ENCODE measurements at regions not wholly inside any gene's neighbourhood (a gene's known extent, or its start where the extent isn't known, plus 50 kb on each side); places are given as distances from the start of the nearest gene placed in this dataset.
"Not testable (repeated sequence)": the region's sequence is repeated elsewhere in the genome, so short reads cannot be mapped to it uniquely, and the experiment has no call there.

GRCh38 chr19:28577233-28577632, 635.7 kb downstream of the UQCRFS1 start:
- Mint-ChIP-seq H3K36me3 (no peaks in the 10 kb centered on the region), H3K4me1 (ENCODE audit: low read depth) (no peaks in the 10 kb centered on the region), H3K27ac (no peak overlapping the region), H3K27me3 (peaks cover 1% of the 10 kb centered on the region), H3K4me3 (no peak overlapping the region), H3K9me3 (ENCODE audit: low read depth) (no peaks in the 10 kb centered on the region)

GRCh38 chr19:28575816-28576215, 637.1 kb downstream of the UQCRFS1 start:
- Mint-ChIP-seq H3K27me3 (peaks cover 1% of the 10 kb centered on the region), H3K27ac (no peak overlapping the region), H3K4me1 (ENCODE audit: low read depth) (no peaks in the 10 kb centered on the region), H3K4me3 (no peak overlapping the region), H3K36me3 (no peaks in the 10 kb centered on the region), H3K9me3 (ENCODE audit: low read depth) (no peaks in the 10 kb centered on the region)

DNA sequence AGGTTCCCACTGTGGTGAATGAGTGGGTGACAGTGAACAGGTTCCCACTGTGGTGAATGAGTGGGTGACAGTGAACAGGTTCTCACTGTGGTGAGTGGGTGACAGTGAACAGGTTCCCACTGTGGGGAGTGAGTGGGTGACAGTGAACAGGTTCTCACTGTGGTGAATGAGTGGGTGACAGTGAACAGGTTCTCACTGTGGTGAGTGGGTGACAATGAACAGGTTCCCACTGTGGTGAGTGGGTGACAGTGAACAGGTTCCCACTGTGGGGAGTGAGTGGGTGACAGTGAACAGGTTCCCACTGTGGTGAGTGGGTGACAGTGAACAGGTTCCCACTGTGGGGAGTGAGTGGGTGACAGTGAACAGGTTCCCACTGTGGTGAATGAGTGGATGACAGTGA, 637.6 kb downstream of the UQCRFS1 start:
- H3K27me3 Mint-ChIP-seq; H3K4me3 Mint-ChIP-seq; H3K4me1 Mint-ChIP-seq (ENCODE audit: low read depth); H3K27ac Mint-ChIP-seq; H3K36me3 Mint-ChIP-seq; H3K9me3 Mint-ChIP-seq (ENCODE audit: low read depth): not testable (repeated sequence)

GRCh38 chr19:28574212-28574611, 638.7 kb downstream of the UQCRFS1 start:
- Mint-ChIP-seq H3K4me1 (ENCODE audit: low read depth) (no peaks in the 10 kb centered on the region), H3K9me3 (ENCODE audit: low read depth) (no peaks in the 10 kb centered on the region), H3K4me3 (no peak overlapping the region), H3K27ac (no peak overlapping the region), H3K36me3 (no peaks in the 10 kb centered on the region), H3K27me3 (no peaks in the 10 kb centered on the region)

DNA sequence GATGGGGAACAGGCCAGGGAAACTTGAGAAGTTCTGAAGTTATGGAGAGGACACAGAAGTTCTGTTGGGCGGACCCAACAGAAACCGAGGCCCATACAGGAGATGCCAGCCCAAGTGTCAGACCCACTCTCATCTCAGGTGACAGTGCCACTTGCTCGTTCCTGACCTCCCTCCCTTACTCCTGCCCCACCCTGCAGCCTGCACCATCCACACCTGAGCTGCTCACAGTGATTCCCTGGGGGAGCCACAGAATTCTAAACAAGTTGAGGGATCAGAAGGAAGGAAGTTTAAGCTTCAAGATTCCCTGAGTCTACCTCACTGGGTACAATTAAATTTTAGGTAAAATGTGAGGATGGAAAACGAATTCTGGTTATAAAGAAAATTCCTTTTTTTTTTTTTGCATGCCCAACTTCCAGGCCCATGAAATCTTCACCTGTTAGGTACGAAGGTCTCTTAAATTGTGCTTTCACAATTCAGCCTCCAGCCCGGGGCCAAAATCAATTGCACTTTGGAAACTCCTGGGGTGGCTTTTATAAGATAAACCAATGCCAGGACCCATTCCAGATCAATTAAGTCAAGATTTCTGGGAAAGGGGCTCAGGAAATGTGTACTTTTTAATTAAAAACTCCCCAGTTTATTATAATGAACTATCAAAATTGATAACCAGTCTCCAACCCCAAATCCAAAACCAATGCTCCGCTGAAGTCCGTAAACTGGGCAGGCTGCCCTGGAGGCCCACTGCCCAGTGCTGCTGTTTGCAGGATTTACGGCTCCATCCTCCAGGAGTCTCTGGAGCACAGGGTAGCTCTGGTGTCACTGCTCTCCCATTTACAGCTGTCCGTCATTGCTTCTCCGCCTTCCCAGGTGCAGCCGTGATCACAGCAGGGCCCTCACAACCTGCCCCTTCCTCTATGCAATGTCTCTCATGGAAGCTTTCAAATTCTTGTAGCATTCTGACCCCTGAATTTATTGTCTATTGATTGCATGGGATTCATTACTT, 643.5 kb downstream of the UQCRFS1 start:
- Mint-ChIP-seq H3K27me3 (no peaks in the 10 kb centered on the region), H3K9me3 (ENCODE audit: low read depth) (no peaks in the 10 kb centered on the region), H3K27ac (no peak overlapping the region), H3K36me3 (no peaks in the 10 kb centered on the region), H3K4me3 (no peak overlapping the region), H3K4me1 (ENCODE audit: low read depth) (no peaks in the 10 kb centered on the region)

DNA sequence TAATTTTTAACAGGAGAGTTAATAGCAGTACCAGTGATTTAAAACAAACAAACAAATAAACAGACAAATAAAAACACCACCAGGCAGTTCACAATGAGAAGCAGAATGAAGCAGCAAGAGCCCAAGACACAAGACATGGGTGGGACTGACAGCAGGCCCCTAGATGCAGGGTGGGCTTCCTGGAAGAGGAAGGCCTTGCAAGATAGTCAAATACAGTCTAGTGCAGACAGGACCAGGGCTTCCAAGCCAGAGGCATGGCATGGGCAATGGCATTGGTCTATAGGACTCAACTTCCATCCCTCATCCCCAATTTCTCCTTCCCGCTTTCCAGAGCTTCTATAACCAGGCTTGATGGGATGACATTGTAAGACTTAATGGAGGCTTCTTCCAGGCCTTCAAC, 645.1 kb downstream of the UQCRFS1 start:
- no peaks in the 10 kb centered on the region for H3K27me3 Mint-ChIP-seq
- no peaks in the 10 kb centered on the region for H3K4me1 Mint-ChIP-seq (ENCODE audit: low read depth)
- no peak overlapping the region for H3K27ac Mint-ChIP-seq

GRCh38 chr19:28563964-28564921, 648.7 kb downstream of the UQCRFS1 start:
- no peaks in the 10 kb centered on the region for H3K36me3 Mint-ChIP-seq
- peaks cover 4% of the 10 kb centered on the region for H3K9me3 Mint-ChIP-seq (ENCODE audit: low read depth)
- no peaks in the 10 kb centered on the region for H3K27me3 Mint-ChIP-seq
- no peaks in the 10 kb centered on the region for H3K4me1 Mint-ChIP-seq (ENCODE audit: low read depth)
- H3K4me3 Mint-ChIP-seq = no peak overlapping the region
- no peak overlapping the region for H3K27ac Mint-ChIP-seq

More for the DNA sequence above, 645.1 kb downstream of the UQCRFS1 start:
- Mint-ChIP-seq H3K9me3 (ENCODE audit: low read depth) (peaks cover 4% of the 10 kb centered on the region), H3K36me3 (no peaks in the 10 kb centered on the region), H3K4me3 (no peak overlapping the region)

DNA sequence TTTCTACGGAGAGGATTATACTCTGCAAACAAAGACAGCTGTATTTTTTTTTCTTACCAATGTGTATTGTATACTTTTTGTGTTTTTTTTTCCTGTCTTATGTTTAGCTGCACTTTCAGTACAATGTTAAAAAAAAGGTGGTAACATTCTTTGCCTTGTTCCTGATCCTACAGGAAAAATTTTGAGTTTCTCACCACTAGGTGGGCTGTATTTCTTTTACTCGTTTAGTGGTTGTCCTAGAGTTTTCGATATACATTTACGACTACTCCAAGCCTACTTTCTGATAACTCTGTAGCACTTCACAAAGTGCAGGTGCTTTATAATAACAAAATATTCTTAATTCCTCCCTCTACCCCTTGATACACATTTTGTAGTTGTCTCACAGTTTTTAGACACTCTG, 652.2 kb downstream of the UQCRFS1 start:
- Mint-ChIP-seq H3K27ac (no peak overlapping the region), H3K9me3 (ENCODE audit: low read depth) (peaks cover 4% of the 10 kb centered on the region), H3K27me3 (no peaks in the 10 kb centered on the region), H3K36me3 (no peaks in the 10 kb centered on the region), H3K4me1 (ENCODE audit: low read depth) (no peaks in the 10 kb centered on the region), H3K4me3 (no peak overlapping the region)

DNA sequence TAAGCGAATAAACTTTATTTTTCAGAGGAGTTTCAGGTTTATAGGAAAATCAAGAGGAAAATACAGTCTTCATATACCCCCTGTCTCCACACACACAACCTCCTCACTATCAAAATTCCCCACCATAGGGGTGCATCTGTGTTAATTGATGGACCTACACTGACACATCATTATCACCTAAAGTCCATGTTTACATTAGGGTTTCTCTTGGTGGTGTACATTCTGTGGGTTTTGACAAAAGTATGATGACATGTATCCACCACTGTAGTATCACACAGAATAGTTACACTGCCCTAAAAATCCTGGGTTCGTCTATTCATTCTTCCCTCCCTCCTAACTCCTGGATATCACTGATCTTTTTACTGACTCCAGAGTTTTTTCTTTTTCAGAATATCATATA, 654.2 kb downstream of the UQCRFS1 start:
- H3K27me3 Mint-ChIP-seq = no peaks in the 10 kb centered on the region
- H3K27ac Mint-ChIP-seq = no peak overlapping the region
- peaks cover 4% of the 10 kb centered on the region for H3K9me3 Mint-ChIP-seq (ENCODE audit: low read depth)
- no peaks in the 10 kb centered on the region for H3K4me1 Mint-ChIP-seq (ENCODE audit: low read depth)
- H3K36me3 Mint-ChIP-seq = no peaks in the 10 kb centered on the region
- H3K4me3 Mint-ChIP-seq = no peak overlapping the region

GRCh38 chr19:28556371-28556770, 656.6 kb downstream of the UQCRFS1 start:
- Mint-ChIP-seq H3K9me3 (ENCODE audit: low read depth) (peaks cover 3% of the 10 kb centered on the region), H3K36me3 (no peaks in the 10 kb centered on the region), H3K27ac (no peak overlapping the region), H3K27me3 (no peaks in the 10 kb centered on the region), H3K4me1 (ENCODE audit: low read depth) (peaks cover 4% of the 10 kb centered on the region), H3K4me3 (no peak overlapping the region)

GRCh38 chr19:28555317-28555716, 657.6 kb downstream of the UQCRFS1 start:
- Mint-ChIP-seq H3K4me3 (no peak overlapping the region), H3K27ac (no peak overlapping the region), H3K36me3 (no peaks in the 10 kb centered on the region), H3K4me1 (ENCODE audit: low read depth) (peaks cover 4% of the 10 kb centered on the region), H3K9me3 (ENCODE audit: low read depth) (peaks cover 3% of the 10 kb centered on the region), H3K27me3 (no peaks in the 10 kb centered on the region)

- H3K4me1 Mint-ChIP-seq (ENCODE audit: low read depth) = peaks cover 9% of the 10 kb centered on the region
- no peaks in the 10 kb centered on the region for H3K27me3 Mint-ChIP-seq
- peaks cover 3% of the 10 kb centered on the region for H3K9me3 Mint-ChIP-seq (ENCODE audit: low read depth)
- H3K27ac Mint-ChIP-seq = no peak overlapping the region
- H3K36me3 Mint-ChIP-seq = no peaks in the 10 kb centered on the region
- no peak overlapping the region for H3K4me3 Mint-ChIP-seq
These were observed 658.4 kb downstream of the UQCRFS1 start for GRCh38 chr19:28554321-28555091.

GRCh38 chr19:28553764-28554163, 659.2 kb downstream of the UQCRFS1 start:
- no peak overlapping the region for H3K4me3 Mint-ChIP-seq
- H3K27me3 Mint-ChIP-seq = no peaks in the 10 kb centered on the region
- H3K27ac Mint-ChIP-seq = no peak overlapping the region
- peaks cover 10% of the 10 kb centered on the region for H3K4me1 Mint-ChIP-seq (ENCODE audit: low read depth)
- H3K36me3 Mint-ChIP-seq = no peaks in the 10 kb centered on the region
- H3K9me3 Mint-ChIP-seq (ENCODE audit: low read depth) = peaks cover 3% of the 10 kb centered on the region

GRCh38 chr19:28553005-28553404, 659.9 kb downstream of the UQCRFS1 start:
- H3K27me3 Mint-ChIP-seq = no peaks in the 10 kb centered on the region
- H3K9me3 Mint-ChIP-seq (ENCODE audit: low read depth) = peaks cover 3% of the 10 kb centered on the region
- no peak overlapping the region for H3K27ac Mint-ChIP-seq
- H3K4me3 Mint-ChIP-seq = no peak overlapping the region
- H3K36me3 Mint-ChIP-seq = no peaks in the 10 kb centered on the region
- peaks cover 10% of the 10 kb centered on the region for H3K4me1 Mint-ChIP-seq (ENCODE audit: low read depth)

Measured in activated naive CD8-positive, alpha-beta T cell (primary cell).